HG03045 (cell line): ENCODE measurements at regions not wholly inside any gene's neighbourhood (a gene's known extent, or its start where the extent isn't known, plus 50 kb on each side); places are given as distances from the start of the nearest gene placed in this dataset.
"Not testable (repeated sequence)": the region's sequence is repeated elsewhere in the genome, so short reads cannot be mapped to it uniquely, and the experiment has no call there.

Experiments
- ATAC-seq: cut with Tn5 transposase; IDR thresholded peaks from one replicate; pipeline ENCODE4 v1.9.1; 2021; ENCODE audit warnings: mild to moderate bottlenecking, moderate library complexity; ENCODE audit not compliant: unreplicated experiment

- ATAC-seq = no peak
These were observed 850.4 kb downstream of the STIM2 start for GRCh38 chr4:27711041-27711440.

GRCh38 chr4:27714073-27714472 lies 853.4 kb downstream of the STIM2 start:
- ATAC-seq = no peak

GRCh38 chr4:27716693-27717430 lies 856.2 kb downstream of the STIM2 start:
- ATAC-seq = no peak

GRCh38 chr4:27717431-27717755 lies 856.8 kb downstream of the STIM2 start:
- no peak for ATAC-seq

- ATAC-seq = no peak
These were observed 859.5 kb downstream of the STIM2 start for GRCh38 chr4:27720010-27720766.

- ATAC-seq = no peak
These were observed 860.6 kb downstream of the STIM2 start for GRCh38 chr4:27721193-27721592.

GRCh38 chr4:27728892-27729291 lies 868.3 kb downstream of the STIM2 start:
- no peak for ATAC-seq

GRCh38 chr4:27742816-27743215 lies 882.2 kb downstream of the STIM2 start:
- no peak for ATAC-seq

GRCh38 chr4:27759611-27760575 lies 899.3 kb downstream of the STIM2 start:
- no peak for ATAC-seq

- no peak for ATAC-seq
These were observed 903.3 kb downstream of the STIM2 start for GRCh38 chr4:27763830-27764525.

- no peak for ATAC-seq
These were observed 903.8 kb downstream of the STIM2 start for GRCh38 chr4:27764526-27764837.

- no peak for ATAC-seq
These were observed 910.3 kb downstream of the STIM2 start for GRCh38 chr4:27770895-27771294.

- ATAC-seq = no peak
These were observed 914.5 kb downstream of the STIM2 start for GRCh38 chr4:27775156-27775555.

- ATAC-seq = no peak
These were observed 919.2 kb downstream of the STIM2 start for GRCh38 chr4:27779827-27780226.

- ATAC-seq = no peak
These were observed 926.6 kb downstream of the STIM2 start for GRCh38 chr4:27787195-27787594.

GRCh38 chr4:27789773-27790172 lies 929.1 kb downstream of the STIM2 start:
- ATAC-seq = no peak

GRCh38 chr4:27790911-27791310 lies 930.3 kb downstream of the STIM2 start:
- ATAC-seq = no peak

- no peak for ATAC-seq
These were observed 931.0 kb downstream of the STIM2 start for GRCh38 chr4:27791640-27792039.

GRCh38 chr4:27807207-27807606 lies 946.6 kb downstream of the STIM2 start:
- ATAC-seq = no peak

GRCh38 chr4:27811948-27812347 lies 951.3 kb downstream of the STIM2 start:
- no peak for ATAC-seq

GRCh38 chr4:27813226-27813625 lies 952.6 kb downstream of the STIM2 start:
- not testable (repeated sequence) for ATAC-seq
